HCT116 (cell line): ENCODE measurements at regions not wholly inside any gene's neighbourhood (a gene's known extent, or its start where the extent isn't known, plus 50 kb on each side); places are given as distances from the start of the nearest gene placed in this dataset.

Experiments
- ATAC-seq: fragments of 200-7000 bp; cut with Tn5 transposase; 2 replicates; pipeline ENCODE4 v1.9.1; 2020; ENCODE audit warnings: mild to moderate bottlenecking, moderate library complexity
- BruUV-seq: library from RNA; stranded (reverse); fragments of 400-500 nt; replicated peaks from 2 replicates; lab custom pipeline; 2021; lab: Mats Ljungman, UMichigan
- CTCF ChIA-PET: fragments of 300-600 bp; sonication (Branson Sonifier 250); formaldehyde crosslinking; loops from one replicate; lab custom pipeline; 2021; ENCODE audit warnings: antibody characterized with exemption; lab: Charles Lee
- POLR2A ChIA-PET: fragments of 300-600, 350-600 bp; sonication (Branson Sonifier 250); formaldehyde crosslinking; loops from one replicate; lab custom pipeline; 2021; ENCODE audit warnings: antibody characterized with exemption; lab: Charles Lee
- RAD21 ChIA-PET, 2 experiments: fragments of 300-600 bp; sonication (Branson Sonifier 250); formaldehyde crosslinking; loops; one replicate each; lab custom pipeline; 2023; ENCODE audit warnings: low total read pairs in 2 of 2; ENCODE audit not compliant: uncharacterized antibody in 2 of 2, unreplicated experiment in 2 of 2, low non-redundant PET in 1 of 2; lab: Charles Lee
- DNase-seq: peaks from one replicate; pipeline ENCODE4 v3.0.0-alpha.2; 2010; ENCODE audit warnings: low read depth, low spot score
- H2AFZ ChIP-seq: fragments of 200-600 bp; shearing (Covaris generic), sonication (generic); 2 replicates; pipeline ENCODE4 v1.6.1; 2017; ENCODE audit warnings: low read depth, mixed run types, mixed read lengths, antibody characterized with exemption, low read length; ENCODE audit not compliant: poor library complexity, severe bottlenecking
- H3K27ac ChIP-seq: 2 replicates; pipeline ENCODE4 v1.5.1; 2012; ENCODE audit warnings: low read depth, low read length
- H3K27me3 ChIP-seq: fragments of 200-600 bp; sonication (generic); 2 replicates; pipeline ENCODE4 v1.6.1; 2016; ENCODE audit warnings: mixed run types, low read length, mixed read lengths; ENCODE audit not compliant: insufficient read depth
- H3K36me3 ChIP-seq, 2 experiments: fragments of 200-500 bp in 1 of 2; fragments of 200-600 bp in 1 of 2; sonication (Bioruptor generic) in 1 of 2; sonication (generic) in 1 of 2; 2 replicates each; pipeline versions ENCODE4 v1.5.1 to v1.6.1; 2014 to 2016; ENCODE audit warnings: low read length in 2 of 2, inconsistent platforms in 1 of 2, mixed read lengths in 1 of 2, mixed run types in 1 of 2; ENCODE audit not compliant: insufficient read depth in 2 of 2, control insufficient read depth in 1 of 2
- H3K4me1 ChIP-seq, 2 experiments: fragments of 200-600 bp in 1 of 2; sonication (generic) in 1 of 2; 2 replicates each; pipeline versions ENCODE4 v1.5.1 to v1.6.1; 2012 to 2017; ENCODE audit warnings: low read length in 2 of 2, inconsistent platforms in 1 of 2, mild to moderate bottlenecking in 1 of 2, mixed read lengths in 1 of 2, mixed run types in 1 of 2, moderate library complexity in 1 of 2; ENCODE audit not compliant: insufficient read depth in 2 of 2, control insufficient read depth in 1 of 2
- H3K4me2 ChIP-seq: fragments of 200-600 bp; sonication (generic); 2 replicates; pipeline ENCODE4 v1.6.1; 2017; ENCODE audit warnings: mixed run types, low read length, mixed read lengths
- H3K4me3 ChIP-seq, 2 experiments: fragments of 200-600 bp in 1 of 2; sonication (generic) in 1 of 2; replicated peaks in 1 of 2; 2 replicates each; pipeline ENCODE4 v1.5.1; 2011 to 2016; ENCODE audit warnings: low read length in 2 of 2, control low read depth in 1 of 2, low read depth in 1 of 2, mild to moderate bottlenecking in 1 of 2, mixed read lengths in 1 of 2, mixed run types in 1 of 2
- H3K79me2 ChIP-seq: fragments of 200-600 bp; sonication (generic); 2 replicates; pipeline ENCODE4 v1.6.1; 2017; ENCODE audit warnings: mild to moderate bottlenecking, mixed run types, low read length, moderate library complexity, mixed read lengths; ENCODE audit not compliant: insufficient read depth
- H3K9ac ChIP-seq: fragments of 200-600 bp; sonication (generic); 2 replicates; pipeline ENCODE4 v1.6.1; 2016; ENCODE audit warnings: low read length, mixed read lengths
- H3K9me2 ChIP-seq: fragments of 200-600 bp; sonication (generic), shearing (Covaris generic); 2 replicates; pipeline ENCODE4 v1.6.1; 2017; ENCODE audit warnings: mixed run types, mild to moderate bottlenecking, moderate library complexity; ENCODE audit not compliant: insufficient read depth
- H3K9me3 ChIP-seq, 2 experiments: fragments of 200-500 bp in 1 of 2; fragments of 200-600 bp in 1 of 2; sonication (Bioruptor generic) in 1 of 2; sonication (generic) in 1 of 2; 2 replicates each; pipeline ENCODE4 v1.6.1; 2014 to 2017; ENCODE audit warnings: low read length in 2 of 2, mixed read lengths in 2 of 2, inconsistent platforms in 1 of 2, low read depth in 1 of 2, mild to moderate bottlenecking in 1 of 2, mixed run types in 1 of 2, moderate library complexity in 1 of 2; ENCODE audit not compliant: control insufficient read depth in 1 of 2, insufficient read depth in 1 of 2
- H4K20me1 ChIP-seq: fragments of 200-600 bp; sonication (generic), shearing (Covaris generic); 2 replicates; pipeline ENCODE4 v1.6.1; 2017; ENCODE audit warnings: mixed run types, mild to moderate bottlenecking, moderate library complexity; ENCODE audit not compliant: insufficient read depth
- CBX3 ChIP-seq: IDR thresholded peaks from 2 replicates; pipeline ENCODE4 v1.6.1; 2012; ENCODE audit warnings: low read depth
- CEBPB ChIP-seq: IDR thresholded peaks from 2 replicates; pipeline ENCODE4 v1.6.1; 2012; ENCODE audit warnings: low read depth
- CTCF ChIP-seq, 3 experiments: fragments of 200-600 bp in 1 of 3; sonication (generic) in 1 of 3; IDR thresholded peaks in 2 of 3; conservative IDR thresholded peaks in 1 of 3; 2 replicates each; pipeline ENCODE4 v1.5.1; 2012 to 2017; ENCODE audit warnings: low read depth in 2 of 3, low read length in 2 of 3, antibody characterized with exemption in 1 of 3, borderline replicate concordance in 1 of 3, control low read depth in 1 of 3, mild to moderate bottlenecking in 1 of 3, mixed read lengths in 1 of 3, mixed run types in 1 of 3, moderate library complexity in 1 of 3; ENCODE audit not compliant: insufficient read depth in 1 of 3
- EGR1 ChIP-seq: IDR thresholded peaks from 2 replicates; pipeline ENCODE4 v1.6.1; 2012; ENCODE audit warnings: low read depth
- ELF1 ChIP-seq: IDR thresholded peaks from 2 replicates; pipeline ENCODE4 v1.6.1; 2012; ENCODE audit warnings: low read depth, borderline replicate concordance
- JUND ChIP-seq: IDR thresholded peaks from 2 replicates; pipeline ENCODE4 v1.6.1; 2012
- MAX ChIP-seq: IDR thresholded peaks from 2 replicates; pipeline ENCODE4 v1.6.1; 2012
- RAD21 ChIP-seq: IDR thresholded peaks from 2 replicates; pipeline ENCODE4 v1.6.1; 2012; ENCODE audit warnings: low read depth, mild to moderate bottlenecking
- REST ChIP-seq: IDR thresholded peaks from 2 replicates; pipeline ENCODE4 v1.6.1; 2012; ENCODE audit warnings: low read depth
- SP1 ChIP-seq: IDR thresholded peaks from 2 replicates; pipeline ENCODE4 v1.6.1; 2012; ENCODE audit warnings: low read depth
- YY1 ChIP-seq: IDR thresholded peaks from 2 replicates; pipeline ENCODE4 v1.6.1; 2011; ENCODE audit warnings: low read length, low read depth, moderate library complexity, mild to moderate bottlenecking; ENCODE audit not compliant: insufficient replicate concordance; ENCODE audit errors: extremely low read depth
- ZBTB33 ChIP-seq: IDR thresholded peaks from 2 replicates; pipeline ENCODE4 v1.6.1; 2011; ENCODE audit warnings: mild to moderate bottlenecking, low read length, moderate library complexity; ENCODE audit not compliant: insufficient replicate concordance; ENCODE audit errors: extremely low read depth
- ZNF274 ChIP-seq: fragments of 200-500 bp; sonication (Bioruptor generic); IDR thresholded peaks from 2 replicates; pipeline ENCODE4 v1.6.1; 2014; ENCODE audit warnings: mild to moderate bottlenecking, low read depth, low read length, inconsistent platforms
- intact Hi-C: fragments of 100-400 bp; cut with micrococcal nuclease; formaldehyde crosslinking; loops from 2 replicates; pipeline ENCODE4 v1.10.0; 2022

GRCh38 chr5:167644619-167645018, 646.8 kb upstream of the WWC1 start:
- Histone ChIP-seq H3K4me3 (no peak overlapping the region), H4K20me1 (no peaks in the 10 kb centered on the region), H3K36me3 (no peaks in the 10 kb centered on the region), H3K27me3 (no peaks in the 10 kb centered on the region; the same call in 1 of the 2 replicates), H3K4me2 (no peak overlapping the region), H3K4me1 (peaks cover 0 to 6% of the 10 kb centered on the region in 2 experiments; a peak in 1 of 4 replicates), H3K9me2 (no peaks in the 10 kb centered on the region), H2AFZ (no peak overlapping the region), H3K79me2 (no peaks in the 10 kb centered on the region), H3K9ac (no peak overlapping the region), H3K9me3 (no peaks in the 10 kb centered on the region), H3K27ac (no peak overlapping the region)
- ChIA-PET RAD21 (no interaction called here), CTCF (no interaction called here), POLR2A (no interaction called here)
- no TSS peak for BruUV-seq
- intact Hi-C loops, result no loop called here
- DNase-seq, result no peak
- ATAC-seq, result no peak
- TF ChIP-seq CEBPB (no peak), JUND (no peak), REST (no peak), RAD21 (no peak), CBX3 (no peak), EGR1 (no peak), SP1 (no peak), MAX (no peak), ZNF274 (no peak), ZBTB33 (no peak), CTCF (IDR thresholded peaks at IDR 0.05 in 2 of 3, conservative IDR thresholded peaks at IDR 0.05 in 1 of 3; ENCODE audit: borderline replicate concordance in 1 of 3, insufficient read depth in 1 of 3, low read depth in 2 of 3, low read length in 2 of 3) (no peak), ELF1 (no peak), YY1 (no peak)
